Ishikawa (cell line): ENCODE measurements at regions not wholly inside any gene's neighbourhood (a gene's known extent, or its start where the extent isn't known, plus 50 kb on each side); places are given as distances from the start of the nearest gene placed in this dataset.

ENCODE experiments used
- EP300 ChIP-seq: IDR thresholded peaks from 2 replicates; pipeline ENCODE4 v1.6.1; 2012; ENCODE audit warnings: borderline replicate concordance
- FOXM1 ChIP-seq: IDR thresholded peaks from 2 replicates; pipeline ENCODE4 v1.6.1; 2012; ENCODE audit warnings: low read depth, borderline replicate concordance
- NFIC ChIP-seq: IDR thresholded peaks from 2 replicates; pipeline ENCODE4 v1.6.1; 2012
- TEAD4 ChIP-seq: IDR thresholded peaks from 2 replicates; pipeline ENCODE4 v1.6.1; 2012
- TF ChIP-seq, protein P1 (sequence below): IDR thresholded peaks from 2 replicates; pipeline ENCODE4 v1.6.1; 2012; ENCODE audit warnings: low read depth, mild to moderate bottlenecking

GRCh38 chr3:31482493-31483200 is 50.1 kb upstream of the STT3B start:
- TF ChIP-seq NFIC, result no peak
- TF ChIP-seq FOXM1, result no peak
- no peak for TF ChIP-seq EP300
- TF ChIP-seq, protein P1, sequence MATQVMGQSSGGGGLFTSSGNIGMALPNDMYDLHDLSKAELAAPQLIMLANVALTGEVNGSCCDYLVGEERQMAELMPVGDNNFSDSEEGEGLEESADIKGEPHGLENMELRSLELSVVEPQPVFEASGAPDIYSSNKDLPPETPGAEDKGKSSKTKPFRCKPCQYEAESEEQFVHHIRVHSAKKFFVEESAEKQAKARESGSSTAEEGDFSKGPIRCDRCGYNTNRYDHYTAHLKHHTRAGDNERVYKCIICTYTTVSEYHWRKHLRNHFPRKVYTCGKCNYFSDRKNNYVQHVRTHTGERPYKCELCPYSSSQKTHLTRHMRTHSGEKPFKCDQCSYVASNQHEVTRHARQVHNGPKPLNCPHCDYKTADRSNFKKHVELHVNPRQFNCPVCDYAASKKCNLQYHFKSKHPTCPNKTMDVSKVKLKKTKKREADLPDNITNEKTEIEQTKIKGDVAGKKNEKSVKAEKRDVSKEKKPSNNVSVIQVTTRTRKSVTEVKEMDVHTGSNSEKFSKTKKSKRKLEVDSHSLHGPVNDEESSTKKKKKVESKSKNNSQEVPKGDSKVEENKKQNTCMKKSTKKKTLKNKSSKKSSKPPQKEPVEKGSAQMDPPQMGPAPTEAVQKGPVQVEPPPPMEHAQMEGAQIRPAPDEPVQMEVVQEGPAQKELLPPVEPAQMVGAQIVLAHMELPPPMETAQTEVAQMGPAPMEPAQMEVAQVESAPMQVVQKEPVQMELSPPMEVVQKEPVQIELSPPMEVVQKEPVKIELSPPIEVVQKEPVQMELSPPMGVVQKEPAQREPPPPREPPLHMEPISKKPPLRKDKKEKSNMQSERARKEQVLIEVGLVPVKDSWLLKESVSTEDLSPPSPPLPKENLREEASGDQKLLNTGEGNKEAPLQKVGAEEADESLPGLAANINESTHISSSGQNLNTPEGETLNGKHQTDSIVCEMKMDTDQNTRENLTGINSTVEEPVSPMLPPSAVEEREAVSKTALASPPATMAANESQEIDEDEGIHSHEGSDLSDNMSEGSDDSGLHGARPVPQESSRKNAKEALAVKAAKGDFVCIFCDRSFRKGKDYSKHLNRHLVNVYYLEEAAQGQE, result no peak
- no peak for TF ChIP-seq TEAD4
